ENCODE measurements at regions not wholly inside any gene's neighbourhood (a gene's known extent, or its start where the extent isn't known, plus 50 kb on each side); places are given as distances from the start of the nearest gene placed in this dataset.

- no peak for TF ChIP-seq CTCF (IDR thresholded peaks at IDR 0.05)
- no peak for TF ChIP-seq POLR2A (IDR thresholded peaks at IDR 0.05; ENCODE audit: low read depth)
- no peak for TF ChIP-seq POLR2AphosphoS5 (IDR thresholded peaks at IDR 0.05)
These were observed 65.8 kb upstream of the EDAR start for GRCh38 chr2:109054865-109055264.
